GM08714 (cell line): ENCODE measurements at regions not wholly inside any gene's neighbourhood (a gene's known extent, or its start where the extent isn't known, plus 50 kb on each side); places are given as distances from the start of the nearest gene placed in this dataset.

Source experiments
- H3K4me3 ChIP-seq: fragments of 200-500 bp; sonication (Bioruptor generic); 2 replicates; pipeline ENCODE4 v1.5.1; 2014; ENCODE audit warnings: mild to moderate bottlenecking, low read length, inconsistent platforms
- ZNF274 ChIP-seq: IDR thresholded peaks from 2 replicates; pipeline ENCODE4 v1.6.1; 2012; ENCODE audit warnings: mild to moderate bottlenecking, low read depth, low read length

- no peak for TF ChIP-seq ZNF274
Measured at GRCh38 chr2:147100406-147101035, 744.3 kb upstream of the ACVR2A start.

DNA sequence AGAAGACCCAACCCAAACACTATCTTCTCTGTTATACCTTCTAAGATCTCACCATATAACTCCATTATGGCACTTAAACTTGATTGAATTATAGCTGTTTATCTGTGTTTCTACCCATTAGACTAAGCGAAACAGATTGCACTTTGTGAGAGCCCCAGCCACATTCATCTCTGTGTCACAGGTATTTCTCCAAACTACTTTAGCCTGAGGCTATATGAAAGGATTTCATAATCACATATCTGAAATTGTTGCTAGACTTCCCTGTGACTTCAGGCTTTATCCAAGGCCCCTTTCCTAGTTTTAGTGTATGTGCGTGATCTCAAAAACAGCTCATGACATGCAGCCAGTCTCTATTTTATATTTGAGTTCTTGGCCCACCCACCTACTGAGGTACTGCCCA lies 745.0 kb upstream of the ACVR2A start:
- no peak overlapping the region for H3K4me3 ChIP-seq
- no peak for TF ChIP-seq ZNF274

More at GRCh38 chr2:147100406-147101035, 744.3 kb upstream of the ACVR2A start:
- H3K4me3 ChIP-seq, result no peak overlapping the region

DNA sequence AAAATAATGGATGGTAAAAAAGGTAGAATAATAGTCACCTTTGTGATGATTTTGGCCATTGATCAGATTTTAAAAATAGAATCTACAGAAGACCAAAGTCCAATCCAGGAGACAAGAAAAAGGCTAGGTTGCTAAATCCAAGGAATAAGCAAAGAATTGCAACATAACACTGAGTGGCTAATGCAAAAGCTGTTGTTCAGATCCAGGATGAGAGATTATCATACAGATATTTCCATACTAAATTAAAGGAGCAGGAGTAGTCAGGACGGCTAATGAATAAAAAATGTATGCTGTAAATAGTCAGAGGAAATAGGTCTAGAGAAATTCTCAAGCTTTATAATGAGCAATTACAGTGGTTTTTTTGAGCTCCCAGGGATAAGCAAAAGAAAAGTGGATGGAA lies 745.9 kb upstream of the ACVR2A start:
- no peak overlapping the region for H3K4me3 ChIP-seq
- TF ChIP-seq ZNF274, result no peak

- H3K4me3 ChIP-seq, result no peak overlapping the region
- no peak for TF ChIP-seq ZNF274
Measured at GRCh38 chr2:147097747-147098146, 747.1 kb upstream of the ACVR2A start.

DNA sequence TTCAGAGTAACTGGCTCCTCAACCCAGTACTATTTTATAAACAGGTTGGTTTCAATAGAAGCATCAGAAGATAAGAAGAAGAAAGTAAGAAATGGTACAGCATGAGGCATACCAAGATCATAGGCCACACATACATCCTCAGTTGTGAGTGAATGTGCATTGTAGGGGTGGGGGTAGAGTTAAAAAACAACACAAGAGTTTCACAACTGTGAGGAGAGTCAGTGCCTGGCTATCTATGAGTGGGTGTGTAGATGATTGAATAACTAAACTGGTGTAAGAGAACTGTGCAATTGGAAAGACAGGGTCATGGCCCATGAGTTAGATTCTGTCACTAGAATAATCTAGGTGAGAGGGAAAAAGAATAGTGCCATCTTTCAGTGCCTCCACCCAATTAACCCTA lies 748.2 kb upstream of the ACVR2A start:
- H3K4me3 ChIP-seq, result no peak overlapping the region
- TF ChIP-seq ZNF274, result no peak

DNA sequence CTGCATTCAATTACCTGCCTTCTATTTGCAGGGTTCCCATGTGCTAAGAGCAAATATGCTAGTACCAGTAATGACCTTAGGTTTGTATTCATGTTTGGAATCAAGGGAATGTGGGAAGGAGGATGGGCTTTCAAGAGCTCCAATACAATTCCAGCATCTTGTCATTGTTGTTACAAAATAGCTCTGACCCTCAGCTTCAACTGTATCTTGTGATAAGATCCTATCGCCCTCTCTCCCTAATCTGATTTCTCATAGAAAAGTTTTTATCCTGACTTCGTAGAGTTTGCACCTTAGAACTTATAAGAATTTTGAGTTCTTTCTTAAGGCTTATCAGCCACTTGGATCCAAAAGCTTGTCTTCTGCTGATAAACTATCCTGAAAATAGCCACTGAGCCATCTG lies 749.5 kb upstream of the ACVR2A start:
- H3K4me3 ChIP-seq, result no peak overlapping the region
- TF ChIP-seq ZNF274, result no peak

DNA sequence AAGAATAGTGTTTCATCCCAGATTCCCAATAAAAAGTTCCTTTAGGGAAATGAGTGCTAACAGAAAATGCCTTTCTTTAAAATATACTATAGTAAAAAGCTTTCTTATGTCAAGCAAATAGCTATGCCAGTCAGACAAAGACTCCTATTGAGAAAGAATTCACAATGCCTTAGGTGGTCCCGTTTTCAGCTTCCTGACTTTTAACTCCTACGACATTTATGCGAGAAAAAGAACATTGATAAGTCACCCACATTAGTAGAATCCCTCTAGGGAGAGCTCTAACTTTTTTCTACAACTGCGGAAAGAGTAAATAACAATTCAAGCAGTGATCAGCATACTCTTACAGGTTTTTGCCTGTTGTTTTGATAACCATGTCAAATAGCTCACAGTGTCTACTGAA lies 750.8 kb upstream of the ACVR2A start:
- no peak overlapping the region for H3K4me3 ChIP-seq
- TF ChIP-seq ZNF274, result no peak

DNA sequence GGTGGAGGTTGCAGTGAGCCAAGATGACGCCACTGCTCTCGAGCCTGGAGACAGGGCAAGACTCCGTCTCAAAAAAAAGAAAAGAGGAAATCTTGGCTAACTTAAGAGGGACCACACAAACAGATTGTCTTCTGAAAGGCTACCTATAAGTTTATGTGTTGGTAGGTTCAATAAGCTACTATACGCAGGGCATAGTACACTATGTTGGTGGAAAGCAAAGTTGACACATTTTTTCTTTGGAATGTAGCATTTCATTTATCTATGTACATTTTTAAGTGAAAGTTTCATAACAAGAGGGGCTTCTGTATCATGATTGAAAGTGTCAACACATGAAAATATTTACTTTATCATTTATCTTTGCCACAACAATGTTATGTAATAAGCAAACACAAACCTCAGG lies 752.6 kb upstream of the ACVR2A start:
- no peak for TF ChIP-seq ZNF274
- no peak overlapping the region for H3K4me3 ChIP-seq

GRCh38 chr2:147091448-147091847 lies 753.4 kb upstream of the ACVR2A start:
- H3K4me3 ChIP-seq, result no peak overlapping the region
- no peak for TF ChIP-seq ZNF274

- no peak for TF ChIP-seq ZNF274
- no peak overlapping the region for H3K4me3 ChIP-seq
Measured at GRCh38 chr2:147088871-147089270, 756.0 kb upstream of the ACVR2A start.

DNA sequence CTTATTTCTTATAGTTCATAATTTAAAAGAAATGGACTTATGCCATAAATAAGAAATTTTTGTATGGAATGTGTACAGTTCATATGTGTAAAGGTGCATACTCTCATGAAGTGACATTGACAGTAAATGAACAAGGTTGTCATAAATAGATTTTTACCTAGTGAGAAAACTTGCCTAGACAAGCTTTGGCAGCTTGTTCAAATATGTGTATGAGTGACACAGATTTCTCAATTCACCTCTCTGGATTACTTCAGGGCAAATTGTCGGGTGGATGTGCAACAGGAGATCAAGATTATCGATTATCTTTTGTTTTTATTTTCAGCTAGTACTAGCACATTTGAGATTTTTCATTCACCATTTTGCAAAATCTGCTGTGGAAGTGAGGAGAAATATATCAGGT lies 758.1 kb upstream of the ACVR2A start:
- no peak for TF ChIP-seq ZNF274
- H3K4me3 ChIP-seq, result no peak overlapping the region

GRCh38 chr2:147083664-147084063 lies 761.2 kb upstream of the ACVR2A start:
- no peak for TF ChIP-seq ZNF274
- H3K4me3 ChIP-seq, result no peak overlapping the region

- H3K4me3 ChIP-seq, result no peak overlapping the region
- TF ChIP-seq ZNF274, result no peak
Measured at GRCh38 chr2:147082850-147083522, 761.8 kb upstream of the ACVR2A start.

DNA sequence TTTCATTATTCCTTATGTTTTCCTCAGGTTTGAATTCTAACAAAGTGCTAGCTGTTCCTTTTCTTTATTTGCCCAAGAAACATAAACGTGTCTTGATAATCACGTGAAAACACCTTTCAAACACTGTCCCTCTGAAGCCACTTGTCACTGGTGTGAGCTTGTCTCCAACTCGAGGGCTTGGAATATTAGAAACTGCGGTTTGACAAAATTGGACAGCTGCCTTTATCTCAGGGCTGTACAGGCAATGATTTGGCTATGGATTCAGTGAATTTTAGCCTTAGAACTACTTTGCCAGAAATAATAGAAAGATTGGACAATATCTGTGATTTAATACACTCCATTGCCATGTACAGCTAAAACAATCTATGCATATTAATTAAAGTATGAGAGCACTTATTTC lies 763.0 kb upstream of the ACVR2A start:
- no peak overlapping the region for H3K4me3 ChIP-seq
- TF ChIP-seq ZNF274, result no peak

- TF ChIP-seq ZNF274, result no peak
Measured at GRCh38 chr2:147076634-147077033, 768.2 kb upstream of the ACVR2A start.

GRCh38 chr2:147068071-147068470 lies 776.8 kb upstream of the ACVR2A start:
- TF ChIP-seq ZNF274, result no peak
- H3K4me3 ChIP-seq, result no peak overlapping the region

More at GRCh38 chr2:147076634-147077033, 768.2 kb upstream of the ACVR2A start:
- no peak overlapping the region for H3K4me3 ChIP-seq
